HS-5 (cell line): ENCODE measurements at regions not wholly inside any gene's neighbourhood (a gene's known extent, or its start where the extent isn't known, plus 50 kb on each side); places are given as distances from the start of the nearest gene placed in this dataset.
A peak's percentile ranks its signal among the peaks of the same experiment; 100 is the strongest.

Experiments
- DNase-seq: peaks from one replicate; pipeline ENCODE4 v3.0.0-alpha.2; 2012; ENCODE audit warnings: low read depth

GRCh38 chr1:87194856-87195255 lies 133.8 kb upstream of the LMO4 start:
- DNase-seq = no peak

- DNase-seq = no peak
Measured at GRCh38 chr1:87196110-87196827, 132.4 kb upstream of the LMO4 start.

DNA sequence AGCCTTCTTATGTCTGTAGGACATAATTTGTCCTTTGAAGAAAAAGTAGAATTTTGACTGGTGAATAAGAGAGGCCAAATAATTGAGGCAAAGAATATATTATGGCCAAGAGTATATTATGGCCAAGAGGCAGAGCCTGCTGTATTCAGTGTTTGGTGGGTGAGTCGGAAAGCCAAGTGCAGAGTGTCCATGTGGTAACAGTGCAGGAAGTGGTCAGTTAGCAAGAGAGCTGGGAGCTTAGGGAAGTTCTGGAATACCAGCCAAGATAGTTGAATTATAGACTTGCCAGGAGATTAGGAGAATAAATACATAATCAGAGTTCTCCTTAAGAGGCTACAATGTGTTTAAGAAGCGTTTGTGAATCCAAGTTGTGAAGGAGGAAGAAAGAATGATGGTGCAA lies 131.5 kb upstream of the LMO4 start:
- DNase-seq = peak; percentile 32

GRCh38 chr1:87197641-87198040 lies 131.0 kb upstream of the LMO4 start:
- DNase-seq = no peak

- no peak for DNase-seq
Measured at GRCh38 chr1:87200875-87201638, 127.6 kb upstream of the LMO4 start.

GRCh38 chr1:87201768-87202167 lies 126.9 kb upstream of the LMO4 start:
- DNase-seq = no peak

DNA sequence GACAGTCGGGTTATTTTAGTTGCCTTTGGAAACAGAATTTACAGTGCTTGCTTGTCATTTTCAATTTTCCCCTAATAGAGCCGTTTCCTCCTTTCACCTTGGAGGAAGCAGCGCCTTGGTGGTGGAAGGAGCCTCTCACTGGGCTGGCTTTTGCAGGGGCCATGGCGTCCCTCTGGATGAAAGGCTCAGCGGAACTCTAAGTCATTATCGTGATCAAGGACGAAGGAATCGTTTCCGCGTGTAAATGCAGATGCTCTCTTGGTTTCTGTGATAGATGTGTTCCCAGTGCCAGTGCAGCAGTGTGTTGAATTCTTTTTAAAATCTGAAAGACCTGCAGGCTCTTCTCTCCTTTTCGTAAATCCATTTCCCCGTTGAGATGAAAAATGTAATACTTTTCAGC lies 126.2 kb upstream of the LMO4 start:
- DNase-seq = no peak

- no peak for DNase-seq
Measured at GRCh38 chr1:87202922-87203655, 125.6 kb upstream of the LMO4 start.

GRCh38 chr1:87203904-87204303 lies 124.8 kb upstream of the LMO4 start:
- peak; percentile 46 for DNase-seq

DNA sequence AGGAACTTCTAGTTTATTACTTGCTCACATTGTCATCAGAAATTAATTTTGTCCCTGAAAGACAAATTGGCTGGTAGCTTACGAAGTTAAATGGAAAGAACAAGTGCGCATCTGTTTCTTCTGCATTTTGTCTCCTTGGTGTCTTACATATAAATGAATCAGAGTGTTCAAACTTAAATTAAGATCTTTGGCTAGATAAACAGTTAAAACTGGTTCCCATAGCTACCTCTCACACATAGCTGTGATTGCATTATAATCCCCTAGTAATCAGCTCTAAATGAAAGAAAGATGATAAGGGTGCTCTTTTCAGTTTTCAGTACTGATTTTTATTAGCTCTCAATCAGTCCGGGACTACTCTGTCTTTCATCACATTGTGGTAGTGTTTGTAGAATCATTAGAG lies 124.2 kb upstream of the LMO4 start:
- no peak for DNase-seq

- no peak for DNase-seq
Measured at GRCh38 chr1:87204921-87205320, 123.8 kb upstream of the LMO4 start.

GRCh38 chr1:87206044-87206831 lies 122.4 kb upstream of the LMO4 start:
- no peak for DNase-seq

GRCh38 chr1:87208080-87208479 lies 120.6 kb upstream of the LMO4 start:
- no peak for DNase-seq

DNA sequence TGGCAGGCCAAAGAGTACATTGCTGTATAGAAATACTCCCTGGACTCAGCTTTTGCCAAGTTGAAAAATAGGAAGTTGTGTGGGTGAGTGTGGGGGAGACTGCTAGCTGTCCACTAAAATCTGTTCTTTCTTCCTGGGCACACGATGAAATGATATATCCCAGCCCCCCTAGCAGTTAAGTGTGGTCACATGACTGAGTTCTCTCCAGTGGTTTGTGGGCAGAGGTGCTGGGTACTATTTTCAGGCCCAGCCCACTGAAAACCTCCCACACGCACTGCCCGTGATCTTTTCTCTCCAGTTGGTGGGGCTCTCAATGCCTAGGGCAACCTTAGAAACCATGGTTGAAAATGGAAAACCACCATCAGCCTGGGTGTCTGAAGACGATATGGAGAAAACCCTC lies 119.7 kb upstream of the LMO4 start:
- no peak for DNase-seq

DNA sequence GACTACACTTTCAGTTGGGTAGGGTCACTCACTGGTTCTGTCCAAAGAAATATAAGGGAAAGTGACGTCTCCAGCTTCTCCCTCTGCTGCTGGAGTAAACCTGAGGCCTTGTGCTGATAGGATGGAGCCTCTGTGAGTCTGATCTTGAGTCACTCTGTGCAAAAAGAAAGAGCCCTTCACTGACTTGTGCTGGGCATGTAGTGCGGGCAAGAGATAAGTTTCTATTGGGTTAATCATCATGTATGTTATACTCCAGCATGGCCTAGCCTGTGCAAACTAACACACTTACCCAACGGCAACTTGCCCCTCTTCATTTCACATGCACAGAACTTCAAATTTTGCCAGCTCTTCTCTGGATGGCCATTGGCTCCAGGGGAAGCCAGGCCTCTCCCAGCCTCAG lies 118.5 kb upstream of the LMO4 start:
- DNase-seq = no peak

DNA sequence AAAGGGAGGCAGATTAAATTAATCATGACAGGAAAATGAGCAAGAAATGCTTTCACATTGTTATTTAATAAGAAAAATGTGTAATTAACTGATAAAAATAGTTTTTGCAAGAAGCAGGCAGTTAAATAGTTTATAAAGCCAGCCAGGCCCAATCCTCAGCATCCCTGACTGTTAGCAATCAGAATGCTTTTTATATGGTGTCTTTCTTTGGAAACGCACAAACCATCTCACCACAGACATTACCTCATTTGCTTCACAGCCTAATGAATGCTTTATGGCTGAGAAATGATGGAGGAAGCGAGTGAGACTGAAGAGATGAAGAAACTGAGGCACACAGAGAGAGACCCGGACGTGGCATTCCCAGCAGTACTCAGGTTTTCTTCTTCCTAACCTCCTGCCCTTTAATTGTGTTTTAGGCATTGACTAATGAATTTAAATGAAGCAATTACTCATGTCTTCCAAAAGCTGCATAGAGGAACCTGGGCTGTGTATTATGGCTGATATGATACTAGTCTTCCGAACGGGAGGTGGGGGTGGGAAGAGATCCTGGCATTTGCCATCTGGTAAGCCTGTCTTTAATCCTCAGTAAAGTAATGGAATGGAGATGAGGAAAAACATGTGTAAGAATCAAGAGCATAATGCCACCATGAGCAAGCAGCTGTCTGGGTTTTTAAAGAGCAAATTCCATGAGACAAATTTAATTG lies 116.1 kb upstream of the LMO4 start:
- no peak for DNase-seq

DNA sequence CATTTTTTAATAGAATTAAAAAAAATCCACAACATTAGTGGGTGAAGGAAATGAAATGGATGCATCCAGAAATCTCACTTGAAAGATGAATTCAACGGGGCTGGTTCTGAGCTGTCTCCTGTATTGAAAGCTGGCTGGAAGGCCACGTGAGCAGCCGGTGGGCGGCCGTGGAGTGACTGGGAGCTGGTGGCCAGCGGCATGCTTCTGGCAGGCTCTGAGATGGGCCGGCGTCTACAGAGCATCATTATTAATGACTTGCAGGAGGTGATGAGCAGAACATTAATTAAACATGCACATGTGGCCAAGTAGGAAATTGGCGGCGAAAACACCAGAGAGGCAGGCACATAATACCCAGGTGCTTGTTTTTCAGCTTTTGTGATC lies 115.6 kb upstream of the LMO4 start:
- no peak for DNase-seq

GRCh38 chr1:87215592-87215991 lies 113.1 kb upstream of the LMO4 start:
- no peak for DNase-seq

DNA sequence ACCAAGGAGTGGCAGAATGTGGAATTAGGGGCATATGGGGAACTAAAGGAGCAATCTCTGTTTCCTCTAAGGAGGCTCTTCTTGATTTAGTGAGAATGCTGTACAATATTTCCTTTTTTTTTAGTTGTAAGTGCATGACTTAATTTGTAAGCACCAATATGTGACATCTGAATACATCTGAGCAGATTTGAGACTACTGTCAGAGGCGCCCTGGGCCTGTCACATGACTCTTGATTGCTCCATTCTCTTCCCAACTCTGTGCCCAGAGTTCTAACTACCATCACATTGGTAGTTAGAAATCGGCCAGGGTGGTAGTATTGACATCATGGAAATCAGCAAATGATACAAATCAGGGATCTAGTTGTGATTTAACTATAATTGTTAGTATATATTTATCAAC lies 110.1 kb upstream of the LMO4 start:
- DNase-seq = no peak

- no peak for DNase-seq
Measured at GRCh38 chr1:87219141-87219540, 109.5 kb upstream of the LMO4 start.

DNA sequence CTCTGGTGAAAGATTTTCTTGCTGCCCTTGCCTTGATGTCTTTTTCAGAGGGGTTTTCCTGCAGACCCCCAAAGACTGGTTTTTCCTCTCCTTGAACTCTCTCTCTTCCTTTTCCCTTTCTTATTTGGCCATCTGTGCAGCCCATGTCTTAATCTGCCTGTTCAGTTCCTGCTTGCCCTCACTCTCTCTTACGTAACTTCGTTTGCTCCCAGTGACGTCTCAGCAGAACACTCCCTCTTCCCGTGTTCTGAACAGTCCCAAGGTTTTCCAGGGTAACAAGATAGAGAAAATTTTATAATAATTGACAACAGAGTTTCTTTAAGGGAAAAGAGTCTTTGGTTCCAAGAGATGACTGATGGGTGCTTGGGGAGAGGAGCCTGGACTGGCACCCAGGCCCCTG lies 109.1 kb upstream of the LMO4 start:
- no peak for DNase-seq

DNA sequence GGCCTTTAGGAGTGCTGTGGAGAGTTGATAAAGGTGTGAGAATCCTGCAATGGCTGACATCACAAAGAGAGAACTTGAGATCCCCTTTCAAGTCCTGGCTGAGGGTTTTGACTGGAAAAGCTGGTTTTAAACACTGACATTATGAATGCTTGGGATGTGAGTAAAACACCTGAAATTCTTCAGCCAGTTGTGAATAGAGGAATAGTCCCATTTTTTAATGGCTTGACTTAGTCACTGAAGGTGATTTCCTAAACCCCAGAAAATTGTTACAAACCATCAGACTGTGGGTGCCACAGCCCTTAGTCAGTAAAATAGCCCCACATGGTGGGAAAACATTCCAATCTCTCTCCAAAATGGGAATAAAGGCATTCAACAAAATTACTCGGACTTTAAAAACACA lies 107.7 kb upstream of the LMO4 start:
- no peak for DNase-seq
